ENCODE measurements at regions not wholly inside any gene's neighbourhood (a gene's known extent, or its start where the extent isn't known, plus 50 kb on each side); places are given as distances from the start of the nearest gene placed in this dataset.

DNA sequence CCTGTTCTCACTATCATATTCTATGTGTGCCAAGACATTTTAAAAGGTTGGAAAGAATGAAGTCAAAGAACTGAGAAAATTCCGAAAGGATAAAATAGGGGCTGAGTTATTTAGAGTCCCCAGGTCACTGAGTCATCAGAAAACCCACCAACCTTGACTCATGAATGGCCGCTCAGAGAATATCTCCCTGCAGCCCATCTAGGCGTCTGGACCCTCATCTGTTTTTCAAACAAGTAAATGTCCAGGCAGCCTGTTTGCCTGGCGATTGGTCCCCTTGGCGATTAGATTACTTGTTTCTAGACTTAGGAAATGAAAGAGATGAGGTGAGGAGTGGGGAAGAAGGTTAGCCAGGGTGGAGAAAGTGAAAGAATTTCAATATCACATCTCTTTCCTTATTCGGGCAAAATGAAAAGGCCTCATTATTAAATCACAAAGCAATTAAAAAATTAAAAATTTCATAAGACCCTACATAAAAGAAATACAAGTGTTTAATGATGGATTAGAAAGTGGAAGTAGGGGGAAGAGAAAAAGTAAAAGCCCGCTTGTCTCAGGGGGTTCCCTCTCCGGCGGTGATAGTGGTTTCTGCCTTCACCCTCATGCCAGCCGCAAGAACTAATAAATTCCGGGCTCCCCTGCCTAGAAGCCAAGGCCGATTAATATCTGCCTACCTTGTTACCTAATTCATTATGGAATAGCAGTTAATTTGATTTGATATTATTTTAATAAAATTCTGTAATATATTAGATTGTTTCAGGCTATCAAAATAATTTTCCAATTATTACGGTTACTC lies 415.9 kb downstream of the BCL11B start:
- TF ChIP-seq YY1 (IDR thresholded peaks at IDR 0.05; ENCODE audit: low read depth), result no peak
- TF ChIP-seq, protein P1, sequence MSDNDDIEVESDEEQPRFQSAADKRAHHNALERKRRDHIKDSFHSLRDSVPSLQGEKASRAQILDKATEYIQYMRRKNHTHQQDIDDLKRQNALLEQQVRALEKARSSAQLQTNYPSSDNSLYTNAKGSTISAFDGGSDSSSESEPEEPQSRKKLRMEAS (IDR thresholded peaks at IDR 0.05), result no peak
- TF ChIP-seq, protein P2, sequence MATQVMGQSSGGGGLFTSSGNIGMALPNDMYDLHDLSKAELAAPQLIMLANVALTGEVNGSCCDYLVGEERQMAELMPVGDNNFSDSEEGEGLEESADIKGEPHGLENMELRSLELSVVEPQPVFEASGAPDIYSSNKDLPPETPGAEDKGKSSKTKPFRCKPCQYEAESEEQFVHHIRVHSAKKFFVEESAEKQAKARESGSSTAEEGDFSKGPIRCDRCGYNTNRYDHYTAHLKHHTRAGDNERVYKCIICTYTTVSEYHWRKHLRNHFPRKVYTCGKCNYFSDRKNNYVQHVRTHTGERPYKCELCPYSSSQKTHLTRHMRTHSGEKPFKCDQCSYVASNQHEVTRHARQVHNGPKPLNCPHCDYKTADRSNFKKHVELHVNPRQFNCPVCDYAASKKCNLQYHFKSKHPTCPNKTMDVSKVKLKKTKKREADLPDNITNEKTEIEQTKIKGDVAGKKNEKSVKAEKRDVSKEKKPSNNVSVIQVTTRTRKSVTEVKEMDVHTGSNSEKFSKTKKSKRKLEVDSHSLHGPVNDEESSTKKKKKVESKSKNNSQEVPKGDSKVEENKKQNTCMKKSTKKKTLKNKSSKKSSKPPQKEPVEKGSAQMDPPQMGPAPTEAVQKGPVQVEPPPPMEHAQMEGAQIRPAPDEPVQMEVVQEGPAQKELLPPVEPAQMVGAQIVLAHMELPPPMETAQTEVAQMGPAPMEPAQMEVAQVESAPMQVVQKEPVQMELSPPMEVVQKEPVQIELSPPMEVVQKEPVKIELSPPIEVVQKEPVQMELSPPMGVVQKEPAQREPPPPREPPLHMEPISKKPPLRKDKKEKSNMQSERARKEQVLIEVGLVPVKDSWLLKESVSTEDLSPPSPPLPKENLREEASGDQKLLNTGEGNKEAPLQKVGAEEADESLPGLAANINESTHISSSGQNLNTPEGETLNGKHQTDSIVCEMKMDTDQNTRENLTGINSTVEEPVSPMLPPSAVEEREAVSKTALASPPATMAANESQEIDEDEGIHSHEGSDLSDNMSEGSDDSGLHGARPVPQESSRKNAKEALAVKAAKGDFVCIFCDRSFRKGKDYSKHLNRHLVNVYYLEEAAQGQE (IDR thresholded peaks at IDR 0.05; ENCODE audit: low read depth), result no peak
- no peak for TF ChIP-seq TEAD4 (IDR thresholded peaks at IDR 0.05)
- TF ChIP-seq FOXM1 (IDR thresholded peaks at IDR 0.05; ENCODE audit: borderline replicate concordance, low read depth), result no peak
- no peak for TF ChIP-seq CEBPB (IDR thresholded peaks at IDR 0.05)
- no peak for TF ChIP-seq RAD21 (IDR thresholded peaks at IDR 0.05; ENCODE audit: low read depth)
- TF ChIP-seq EP300 (IDR thresholded peaks at IDR 0.05; ENCODE audit: borderline replicate concordance), result no peak
- TF ChIP-seq ZBTB7A (IDR thresholded peaks at IDR 0.05; ENCODE audit: low read depth), result no peak
- TF ChIP-seq TCF12 (IDR thresholded peaks at IDR 0.05; ENCODE audit: low read depth), result no peak
- no peak for TF ChIP-seq TAF1 (IDR thresholded peaks at IDR 0.05; ENCODE audit: low read depth)
- no peak for TF ChIP-seq NFIC (IDR thresholded peaks at IDR 0.05)
- TF ChIP-seq USF1 (IDR thresholded peaks at IDR 0.05), result no peak

GRCh38 chr14:98858158-98858557 lies 413.8 kb downstream of the BCL11B start:
- TF ChIP-seq TCF12 (IDR thresholded peaks at IDR 0.05; ENCODE audit: low read depth) (no peak), NFIC (IDR thresholded peaks at IDR 0.05) (no peak), EGR1 (IDR thresholded peaks at IDR 0.05) (no peak), TEAD4 (IDR thresholded peaks at IDR 0.05) (no peak), CREB1 (IDR thresholded peaks at IDR 0.05; ENCODE audit: low read depth) (no peak), TAF1 (IDR thresholded peaks at IDR 0.05; ENCODE audit: low read depth) (no peak), EP300 (IDR thresholded peaks at IDR 0.05; ENCODE audit: borderline replicate concordance) (no peak), YY1 (IDR thresholded peaks at IDR 0.05; ENCODE audit: low read depth) (no peak), CEBPB (IDR thresholded peaks at IDR 0.05) (no peak), ZBTB7A (IDR thresholded peaks at IDR 0.05; ENCODE audit: low read depth) (no peak), RAD21 (IDR thresholded peaks at IDR 0.05; ENCODE audit: low read depth) (no peak), USF1 (IDR thresholded peaks at IDR 0.05) (no peak), FOXM1 (IDR thresholded peaks at IDR 0.05; ENCODE audit: borderline replicate concordance, low read depth) (no peak)
- TF ChIP-seq, protein P2 (IDR thresholded peaks at IDR 0.05; ENCODE audit: low read depth), result no peak
- TF ChIP-seq, protein P1 (IDR thresholded peaks at IDR 0.05), result no peak

- TF ChIP-seq, protein P1 (IDR thresholded peaks at IDR 0.05), result no peak
- no peak for TF ChIP-seq ZBTB7A (IDR thresholded peaks at IDR 0.05; ENCODE audit: low read depth)
- TF ChIP-seq TCF12 (IDR thresholded peaks at IDR 0.05; ENCODE audit: low read depth), result no peak
- no peak for TF ChIP-seq YY1 (IDR thresholded peaks at IDR 0.05; ENCODE audit: low read depth)
- TF ChIP-seq CREB1 (IDR thresholded peaks at IDR 0.05; ENCODE audit: low read depth), result no peak
- no peak for TF ChIP-seq TEAD4 (IDR thresholded peaks at IDR 0.05)
- no peak for TF ChIP-seq EP300 (IDR thresholded peaks at IDR 0.05; ENCODE audit: borderline replicate concordance)
- TF ChIP-seq, protein P2 (IDR thresholded peaks at IDR 0.05; ENCODE audit: low read depth), result no peak
- no peak for TF ChIP-seq USF1 (IDR thresholded peaks at IDR 0.05)
- no peak for TF ChIP-seq NFIC (IDR thresholded peaks at IDR 0.05)
Observed at GRCh38 chr14:98858561-98858960, 413.4 kb downstream of the BCL11B start.
